AG04450 (cell line): ENCODE measurements at regions not wholly inside any gene's neighbourhood (a gene's known extent, or its start where the extent isn't known, plus 50 kb on each side); places are given as distances from the start of the nearest gene placed in this dataset.
"Not testable (repeated sequence)": the region's sequence is repeated elsewhere in the genome, so short reads cannot be mapped to it uniquely, and the experiment has no call there.

ENCODE experiments used
- CTCF ChIA-PET: fragments of 300-600, 350-600 bp; formaldehyde crosslinking; extraction: SDS; loops from one replicate; lab custom pipeline; 2022; ENCODE audit warnings: antibody characterized with exemption, inconsistent platforms; lab: Charles Lee
- POLR2A ChIA-PET: fragments of 350-600 bp; formaldehyde crosslinking; extraction: SDS; loops from one replicate; lab custom pipeline; 2021; ENCODE audit warnings: antibody characterized with exemption, inconsistent platforms; lab: Yijun Ruan, JAX
- DNase-seq: peaks from one replicate; pipeline ENCODE4 v3.0.0-alpha.2; 2011; ENCODE audit warnings: low read depth, low spot score
- H3K27ac ChIP-seq: one replicate; pipeline ENCODE4 v1.5.1; 2012; ENCODE audit warnings: low read depth, low read length, control low read depth
- H3K27me3 ChIP-seq: one replicate; pipeline ENCODE4 v1.6.0; 2012; ENCODE audit warnings: low read length; ENCODE audit not compliant: control insufficient read depth, insufficient read depth
- H3K4me3 ChIP-seq: 2 replicates; pipeline ENCODE4 v1.5.1; 2011; ENCODE audit warnings: mild to moderate bottlenecking, low read depth, low read length, control low read depth
- H3K9me3 ChIP-seq: 2 replicates; pipeline ENCODE4 v1.5.1; 2012; ENCODE audit warnings: low read length; ENCODE audit not compliant: control insufficient read depth, insufficient read depth
- TF ChIP-seq, protein P1 (sequence below): IDR thresholded peaks from 2 replicates; pipeline ENCODE4 v1.5.1; 2011; ENCODE audit warnings: low read depth, low read length, control low read depth, inconsistent platforms

GRCh38 chr19:22517496-22518411, 95.6 kb upstream of the ZNF98 start:
- ChIA-PET POLR2A (no interaction called here), CTCF (no interaction called here)
- no peak for DNase-seq
- Histone ChIP-seq H3K9me3 (peaks cover 81% of the 10 kb centered on the region), H3K4me3 (no peak overlapping the region), H3K27ac (no peak overlapping the region), H3K27me3 (no peaks in the 10 kb centered on the region)
- TF ChIP-seq, protein P1, sequence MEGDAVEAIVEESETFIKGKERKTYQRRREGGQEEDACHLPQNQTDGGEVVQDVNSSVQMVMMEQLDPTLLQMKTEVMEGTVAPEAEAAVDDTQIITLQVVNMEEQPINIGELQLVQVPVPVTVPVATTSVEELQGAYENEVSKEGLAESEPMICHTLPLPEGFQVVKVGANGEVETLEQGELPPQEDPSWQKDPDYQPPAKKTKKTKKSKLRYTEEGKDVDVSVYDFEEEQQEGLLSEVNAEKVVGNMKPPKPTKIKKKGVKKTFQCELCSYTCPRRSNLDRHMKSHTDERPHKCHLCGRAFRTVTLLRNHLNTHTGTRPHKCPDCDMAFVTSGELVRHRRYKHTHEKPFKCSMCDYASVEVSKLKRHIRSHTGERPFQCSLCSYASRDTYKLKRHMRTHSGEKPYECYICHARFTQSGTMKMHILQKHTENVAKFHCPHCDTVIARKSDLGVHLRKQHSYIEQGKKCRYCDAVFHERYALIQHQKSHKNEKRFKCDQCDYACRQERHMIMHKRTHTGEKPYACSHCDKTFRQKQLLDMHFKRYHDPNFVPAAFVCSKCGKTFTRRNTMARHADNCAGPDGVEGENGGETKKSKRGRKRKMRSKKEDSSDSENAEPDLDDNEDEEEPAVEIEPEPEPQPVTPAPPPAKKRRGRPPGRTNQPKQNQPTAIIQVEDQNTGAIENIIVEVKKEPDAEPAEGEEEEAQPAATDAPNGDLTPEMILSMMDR, result no peak

DNA sequence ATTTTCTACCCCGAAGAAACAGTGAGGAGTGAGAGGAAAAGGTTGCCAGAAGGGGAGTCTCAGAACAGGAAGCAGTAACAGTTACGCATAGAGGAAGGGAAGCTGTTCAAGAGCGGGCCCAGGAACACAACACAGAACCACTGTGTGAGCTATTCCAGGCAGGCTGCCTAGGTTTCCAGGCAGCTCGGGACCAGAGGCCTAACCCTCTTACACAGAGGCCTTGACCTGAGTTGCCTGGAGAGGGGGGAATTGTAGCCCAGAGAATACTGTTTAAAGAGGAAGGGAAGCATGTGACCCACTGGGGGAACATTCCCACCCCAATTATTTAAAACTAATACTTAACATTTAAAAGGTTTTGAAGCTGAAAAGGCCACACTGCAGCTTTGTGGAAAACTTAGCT, 93.3 kb upstream of the ZNF98 start:
- TF ChIP-seq, protein P1, result no peak
- DNase-seq, result no peak
- Histone ChIP-seq H3K4me3 (no peak overlapping the region), H3K27me3 (no peaks in the 10 kb centered on the region), H3K9me3 (peaks cover 92% of the 10 kb centered on the region), H3K27ac (no peak overlapping the region)
- CTCF ChIA-PET, result no interaction called here
- POLR2A ChIA-PET, result no interaction called here

GRCh38 chr19:22503524-22503923, 81.4 kb upstream of the ZNF98 start:
- ChIA-PET CTCF (no interaction called here), POLR2A (no interaction called here)
- Histone ChIP-seq H3K9me3 (peaks cover 55% of the 10 kb centered on the region), H3K27ac (no peak overlapping the region), H3K27me3 (no peaks in the 10 kb centered on the region), H3K4me3 (no peak overlapping the region)
- TF ChIP-seq, protein P1, result no peak
- DNase-seq, result no peak

- Histone ChIP-seq H3K27ac (no peak overlapping the region), H3K4me3 (no peak overlapping the region), H3K9me3 (peaks cover 51% of the 10 kb centered on the region), H3K27me3 (no peaks in the 10 kb centered on the region)
- TF ChIP-seq, protein P1, result no peak
- ChIA-PET CTCF (no interaction called here), POLR2A (no interaction called here)
- DNase-seq, result no peak
These were observed 80.6 kb upstream of the ZNF98 start for GRCh38 chr19:22502766-22503165.

DNA sequence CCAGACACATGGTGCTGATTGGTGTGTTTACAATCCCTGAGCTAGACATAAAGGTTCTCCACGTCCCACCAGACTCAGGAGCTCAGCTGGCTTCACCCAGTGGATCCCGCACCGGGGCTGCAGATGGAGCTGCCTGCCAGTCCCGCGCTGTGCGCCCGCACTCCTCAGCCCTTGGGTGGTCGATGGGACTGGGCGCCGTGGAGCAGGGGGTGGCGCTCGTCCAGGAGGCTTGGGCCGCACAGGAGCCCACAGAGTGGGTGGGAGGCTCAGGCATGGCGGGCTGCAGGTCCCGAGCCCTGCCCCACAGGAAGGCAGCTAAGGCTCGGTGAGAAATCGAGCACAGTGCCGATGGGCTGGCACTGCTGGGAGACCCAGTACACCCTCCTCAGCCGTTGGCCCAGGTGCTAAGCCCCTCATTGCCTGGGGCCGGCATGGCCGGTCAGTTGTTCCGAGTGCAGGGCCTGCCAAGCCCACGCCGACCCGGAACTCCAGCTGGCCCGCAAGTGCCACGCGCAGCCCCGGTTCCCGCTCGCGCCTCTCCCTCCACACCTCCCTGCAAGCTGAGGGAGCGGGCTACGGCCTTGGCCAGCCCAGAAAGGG, 76.8 kb upstream of the ZNF98 start:
- DNase-seq, CTCF ChIA-PET, POLR2A ChIA-PET, H3K27me3 ChIP-seq, H3K27ac ChIP-seq, H3K4me3 ChIP-seq: not testable (repeated sequence)
- peaks cover 49% of the 10 kb centered on the region for H3K9me3 ChIP-seq
